H54 (cell line): ENCODE measurements at regions not wholly inside any gene's neighbourhood (a gene's known extent, or its start where the extent isn't known, plus 50 kb on each side); places are given as distances from the start of the nearest gene placed in this dataset.
A peak's percentile ranks its signal among the peaks of the same experiment; 100 is the strongest.

Experiments used
- DNase-seq: peaks from one replicate; pipeline ENCODE4 v3.0.0; 2011; ENCODE audit warnings: low spot score, mixed read lengths; ENCODE audit not compliant: insufficient read length
- FAIRE-seq: peaks from 3 replicates; lab custom pipeline; 2011; peaks lifted over from hg19 to GRCh38; lab: Jason Lieb, UNC
- POLR2A ChIP-seq: IDR thresholded peaks from 2 replicates; pipeline ENCODE4 v1.6.1; 2011; ENCODE audit warnings: low read depth, mild to moderate bottlenecking, low read length

DNA sequence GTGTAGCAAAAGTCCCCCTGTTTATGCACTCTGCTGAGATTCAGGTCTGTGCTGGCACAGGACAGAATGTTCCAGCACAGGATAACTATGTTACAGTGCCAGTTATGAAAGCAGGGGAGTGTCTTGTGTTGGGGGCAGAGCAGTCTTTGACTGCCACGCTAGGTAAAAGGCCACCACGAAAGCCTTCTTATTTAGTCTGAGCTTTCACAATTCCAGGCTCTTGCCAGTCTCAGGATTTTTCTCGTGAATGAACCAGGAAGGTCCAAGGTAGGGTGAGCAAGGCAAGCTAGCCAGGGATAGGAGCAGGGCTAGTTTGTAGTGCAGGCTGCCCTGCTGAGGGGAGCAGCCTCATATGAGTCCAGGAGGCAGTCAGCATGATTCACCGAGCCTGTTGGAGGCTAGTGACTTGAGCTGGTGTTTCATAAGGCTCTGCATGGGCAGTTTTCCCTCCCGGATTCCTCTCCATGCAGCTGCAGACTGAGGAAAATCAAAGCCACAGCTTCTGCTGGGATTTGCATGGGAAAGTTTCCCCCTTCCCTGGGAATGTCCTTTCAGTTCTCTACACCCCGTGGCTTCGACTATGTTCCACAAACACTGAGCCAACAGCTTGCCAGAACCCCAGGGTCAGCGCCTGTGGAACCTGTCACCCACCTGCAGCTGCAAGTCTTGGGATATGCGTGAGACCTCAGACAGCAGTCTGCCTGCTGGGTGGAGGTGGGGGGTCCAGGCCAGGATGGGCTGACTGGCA is 112.3 kb downstream of the JCAD start:
- TF ChIP-seq POLR2A, result no peak
- peak; percentile 94 for FAIRE-seq
- DNase-seq, result peak; percentile 67

GRCh38 chr10:29946614-29946952 is 112.8 kb downstream of the JCAD start:
- no peak for FAIRE-seq
- no peak for TF ChIP-seq POLR2A
- DNase-seq, result no peak

GRCh38 chr10:29941476-29941875 is 117.9 kb downstream of the JCAD start:
- DNase-seq, result no peak
- no peak for FAIRE-seq
- no peak for TF ChIP-seq POLR2A

DNA sequence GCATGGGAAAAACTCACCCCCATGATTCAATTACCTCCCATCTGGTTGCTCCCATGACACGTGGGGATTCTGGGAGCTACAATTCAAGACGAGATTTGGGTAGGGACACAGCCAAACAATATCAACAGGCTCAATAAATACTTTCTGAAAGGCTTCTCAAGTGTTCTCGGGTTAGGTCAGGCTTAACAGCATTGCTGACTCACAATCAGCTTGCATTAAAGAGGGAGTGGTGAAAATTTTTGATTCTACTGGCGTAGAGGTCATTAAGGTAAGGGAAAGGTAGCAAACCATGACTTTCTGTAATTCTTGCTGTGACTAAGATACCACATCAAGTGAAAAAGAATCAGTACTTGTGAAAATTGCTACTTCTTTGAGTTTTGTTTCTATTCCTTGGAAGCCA is 126.4 kb downstream of the JCAD start:
- TF ChIP-seq POLR2A, result no peak
- FAIRE-seq, result no peak
- no peak for DNase-seq

- no peak for DNase-seq
- no peak for FAIRE-seq
- TF ChIP-seq POLR2A, result no peak
These were observed 127.6 kb downstream of the JCAD start for GRCh38 chr10:29931833-29932232.

DNA sequence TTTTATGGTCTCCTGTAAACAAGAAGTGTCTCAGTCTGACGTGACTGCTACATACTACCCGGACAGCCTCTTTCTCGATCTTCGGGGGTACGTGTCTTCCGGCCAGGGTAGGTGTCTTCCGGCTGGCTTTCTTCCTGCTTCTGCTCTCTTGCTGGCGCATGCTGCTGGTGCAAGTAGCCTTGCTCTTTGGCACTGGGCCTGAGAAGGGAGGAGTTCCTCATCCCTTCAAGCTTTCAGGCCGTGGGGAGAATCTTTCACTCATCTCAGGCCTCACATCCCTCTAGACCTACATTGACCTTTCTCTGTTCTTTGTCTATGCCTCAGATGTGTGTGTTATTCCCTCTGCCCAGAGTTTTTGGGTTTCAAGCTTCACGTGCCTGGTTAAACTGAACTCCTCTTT is 130.4 kb downstream of the JCAD start:
- DNase-seq (no peak), FAIRE-seq (no peak)
- TF ChIP-seq POLR2A, result no peak

GRCh38 chr10:29926693-29927048 is 132.7 kb downstream of the JCAD start:
- DNase-seq (no peak), FAIRE-seq (no peak)
- TF ChIP-seq POLR2A, result no peak

GRCh38 chr10:29925771-29926692 is 133.4 kb downstream of the JCAD start:
- TF ChIP-seq POLR2A, result no peak
- DNase-seq (no peak), FAIRE-seq (no peak)

DNA sequence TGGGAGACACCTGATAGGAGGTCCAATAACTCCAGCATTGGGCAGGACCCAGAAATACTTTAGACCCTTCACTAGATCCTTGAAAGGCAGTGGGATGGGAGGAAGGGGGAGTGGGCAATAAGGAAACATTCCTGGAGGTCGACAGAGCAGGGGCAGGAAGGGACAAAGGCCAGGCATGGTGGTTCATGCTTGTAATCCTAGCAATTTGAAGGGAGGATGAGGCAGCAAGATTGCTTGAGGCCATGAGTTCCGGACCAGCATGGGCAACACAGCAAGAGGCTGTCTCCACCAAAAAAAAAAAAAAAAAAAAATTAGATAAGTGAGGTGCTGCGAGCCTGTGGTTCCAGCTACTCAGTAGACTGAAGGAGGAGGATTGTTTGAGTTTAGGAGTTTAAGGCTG is 134.9 kb downstream of the JCAD start:
- no peak for TF ChIP-seq POLR2A
- no peak for FAIRE-seq
- no peak for DNase-seq

GRCh38 chr10:29923416-29923965 is 135.9 kb downstream of the JCAD start:
- no peak for FAIRE-seq

GRCh38 chr10:29922892-29923291 is 136.5 kb downstream of the JCAD start:
- no peak for TF ChIP-seq POLR2A
- DNase-seq (no peak), FAIRE-seq (no peak)

More at GRCh38 chr10:29923416-29923965, 135.9 kb downstream of the JCAD start:
- no peak for DNase-seq
- TF ChIP-seq POLR2A, result no peak

DNA sequence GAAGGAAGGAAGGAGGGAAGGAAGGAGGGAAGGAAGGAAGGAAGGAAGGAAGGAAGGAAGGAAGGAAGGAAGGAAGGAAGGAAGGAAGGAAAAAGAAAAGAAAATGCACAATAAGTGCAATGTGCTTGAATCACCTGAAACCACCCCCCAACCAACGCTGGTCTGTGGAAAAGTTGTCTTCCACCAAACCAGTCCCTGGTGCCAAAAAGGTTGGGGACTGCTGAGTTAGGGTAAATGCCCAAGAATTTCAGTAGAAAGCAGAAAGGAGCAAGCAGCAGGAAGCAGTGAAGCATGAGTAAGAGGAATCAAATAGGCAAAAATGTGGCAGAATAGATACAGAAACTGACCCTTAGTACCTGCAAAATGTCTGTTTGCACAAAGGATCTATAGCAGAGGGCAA is 137.2 kb downstream of the JCAD start:
- no peak for DNase-seq
- TF ChIP-seq POLR2A, result no peak
- FAIRE-seq, result no peak

GRCh38 chr10:29921071-29921446 is 138.3 kb downstream of the JCAD start:
- DNase-seq, result no peak
- no peak for TF ChIP-seq POLR2A
- FAIRE-seq, result no peak

GRCh38 chr10:29920408-29921070 is 138.8 kb downstream of the JCAD start:
- no peak for DNase-seq
- TF ChIP-seq POLR2A, result no peak
- no peak for FAIRE-seq
